Neural progenitor cell (in vitro differentiated cells): ENCODE measurements at regions not wholly inside any gene's neighbourhood (a gene's known extent, or its start where the extent isn't known, plus 50 kb on each side); places are given as distances from the start of the nearest gene placed in this dataset.

Experiments
- EZH2 ChIP-seq: fragments of 200-600 bp; sonication (generic); IDR thresholded peaks from 2 replicates; pipeline ENCODE4 v1.6.1; 2017; ENCODE audit warnings: antibody characterized with exemption, mild to moderate bottlenecking, moderate library complexity
- EZH2phosphoT487 ChIP-seq: fragments of 200-600 bp; sonication (generic); IDR thresholded peaks from 2 replicates; pipeline ENCODE4 v1.6.1; 2017; ENCODE audit warnings: antibody characterized with exemption
- TF ChIP-seq, protein P1 (sequence below): fragments of 200-600 bp; sonication (generic); IDR thresholded peaks from 2 replicates; pipeline ENCODE4 v1.5.1; 2017; ENCODE audit warnings: antibody characterized with exemption, mild to moderate bottlenecking

DNA sequence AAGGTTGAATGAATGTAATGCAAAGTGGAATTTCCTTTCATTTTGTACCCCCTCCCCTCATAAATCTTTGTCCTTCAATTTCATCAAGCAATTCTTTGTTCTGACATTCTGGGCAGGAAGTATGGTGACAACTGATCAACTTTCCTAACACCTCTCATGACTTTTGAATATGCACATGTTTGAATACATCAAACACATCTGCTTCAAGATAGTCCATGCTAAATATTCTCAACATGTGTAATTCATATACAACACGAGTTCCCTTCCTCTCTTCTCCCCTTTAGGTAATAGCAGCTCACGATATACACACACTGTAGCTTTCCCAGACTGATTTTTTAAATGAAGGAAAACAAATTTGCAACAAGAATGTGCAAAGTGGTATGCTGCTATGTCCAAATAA is 103.6 kb upstream of the EFNA5 start:
- TF ChIP-seq, protein P1, sequence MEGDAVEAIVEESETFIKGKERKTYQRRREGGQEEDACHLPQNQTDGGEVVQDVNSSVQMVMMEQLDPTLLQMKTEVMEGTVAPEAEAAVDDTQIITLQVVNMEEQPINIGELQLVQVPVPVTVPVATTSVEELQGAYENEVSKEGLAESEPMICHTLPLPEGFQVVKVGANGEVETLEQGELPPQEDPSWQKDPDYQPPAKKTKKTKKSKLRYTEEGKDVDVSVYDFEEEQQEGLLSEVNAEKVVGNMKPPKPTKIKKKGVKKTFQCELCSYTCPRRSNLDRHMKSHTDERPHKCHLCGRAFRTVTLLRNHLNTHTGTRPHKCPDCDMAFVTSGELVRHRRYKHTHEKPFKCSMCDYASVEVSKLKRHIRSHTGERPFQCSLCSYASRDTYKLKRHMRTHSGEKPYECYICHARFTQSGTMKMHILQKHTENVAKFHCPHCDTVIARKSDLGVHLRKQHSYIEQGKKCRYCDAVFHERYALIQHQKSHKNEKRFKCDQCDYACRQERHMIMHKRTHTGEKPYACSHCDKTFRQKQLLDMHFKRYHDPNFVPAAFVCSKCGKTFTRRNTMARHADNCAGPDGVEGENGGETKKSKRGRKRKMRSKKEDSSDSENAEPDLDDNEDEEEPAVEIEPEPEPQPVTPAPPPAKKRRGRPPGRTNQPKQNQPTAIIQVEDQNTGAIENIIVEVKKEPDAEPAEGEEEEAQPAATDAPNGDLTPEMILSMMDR = no peak
- no peak for TF ChIP-seq EZH2
- TF ChIP-seq EZH2phosphoT487 = no peak
